Colonic mucosa (tissue), 4 donors: ENCODE measurements at regions not wholly inside any gene's neighbourhood (a gene's known extent, or its start where the extent isn't known, plus 50 kb on each side); places are given as distances from the start of the nearest gene placed in this dataset.

ENCODE experiments used
- DNase-seq: peaks from one replicate; pipeline ENCODE4 v3.0.0-alpha.2; 2020
- H3K27ac ChIP-seq: fragments of 200-600 bp; one replicate; pipeline ENCODE4 v1.8.0; 2021
- H3K27me3 ChIP-seq: fragments of 200-600 bp; one replicate; pipeline ENCODE4 v1.8.0; 2021
- H3K36me3 ChIP-seq: fragments of 200-600 bp; one replicate; pipeline ENCODE4 v1.8.0; 2021
- H3K4me1 ChIP-seq: fragments of 200-600 bp; one replicate; pipeline ENCODE4 v1.8.0; 2021; ENCODE audit warnings: mild to moderate bottlenecking
- H3K4me3 ChIP-seq: fragments of 200-600 bp; one replicate; pipeline ENCODE4 v1.8.0; 2021
- H3K9ac ChIP-seq, 2 donors: one replicate each; pipeline ENCODE4 v1.7.0; 2013; ENCODE audit warnings: control low read depth in 2 of 2, low read depth in 2 of 2, low read length in 2 of 2
- H3K9me3 ChIP-seq: fragments of 200-600 bp; one replicate; pipeline ENCODE4 v1.8.0; 2021
- CTCF ChIP-seq: fragments of 200-600 bp; IDR thresholded peaks from one replicate; pipeline ENCODE4 v1.8.0; 2022; ENCODE audit warnings: antibody characterized with exemption, mild to moderate bottlenecking
- intact Hi-C: fragments of 100-400 bp; cut with DNase I; formaldehyde crosslinking; loops from one replicate; pipeline ENCODE4 v1.14.1; 2022
- donor health status: healthy.
- donor health status: DM: no; HTN: no; CAD: no.
- donor health status: DM: no; HTN: no; CAD: no.

GRCh38 chr21:35171385-35171784 is 122.3 kb upstream of the RUNX1 start:
- H3K4me1 ChIP-seq, result no peaks in the 10 kb centered on the region
- H3K27ac ChIP-seq, result no peak overlapping the region
- no peaks in the 10 kb centered on the region for H3K27me3 ChIP-seq
- H3K4me3 ChIP-seq, result no peak overlapping the region
- intact Hi-C loops, result no loop called here
- no peak for DNase-seq
- no peak for TF ChIP-seq CTCF
- no peak overlapping the region for H3K9ac ChIP-seq
- H3K36me3 ChIP-seq, result no peaks in the 10 kb centered on the region
- no peaks in the 10 kb centered on the region for H3K9me3 ChIP-seq

- H3K27ac ChIP-seq, result no peak overlapping the region
- H3K4me1 ChIP-seq, result no peaks in the 10 kb centered on the region
- no peak overlapping the region for H3K4me3 ChIP-seq
- no peak for TF ChIP-seq CTCF
- H3K9me3 ChIP-seq, result no peaks in the 10 kb centered on the region
- H3K36me3 ChIP-seq, result no peaks in the 10 kb centered on the region
- no peak for DNase-seq
- no peaks in the 10 kb centered on the region for H3K27me3 ChIP-seq
- intact Hi-C loops, result no loop called here
- no peak overlapping the region for H3K9ac ChIP-seq
These were observed 121.7 kb upstream of the RUNX1 start for GRCh38 chr21:35170818-35171217.

- no peak overlapping the region for H3K27ac ChIP-seq
- no peak overlapping the region for H3K9ac ChIP-seq
- no peaks in the 10 kb centered on the region for H3K36me3 ChIP-seq
- no peaks in the 10 kb centered on the region for H3K9me3 ChIP-seq
- no peak for DNase-seq
- H3K27me3 ChIP-seq, result no peaks in the 10 kb centered on the region
- intact Hi-C loops, result no loop called here
- H3K4me1 ChIP-seq, result no peaks in the 10 kb centered on the region
- no peak overlapping the region for H3K4me3 ChIP-seq
- TF ChIP-seq CTCF, result no peak
These were observed 121.1 kb upstream of the RUNX1 start for GRCh38 chr21:35170244-35170643.

- intact Hi-C loops, result no loop called here
- H3K4me3 ChIP-seq, result no peak overlapping the region
- no peak for TF ChIP-seq CTCF
- H3K36me3 ChIP-seq, result no peaks in the 10 kb centered on the region
- no peaks in the 10 kb centered on the region for H3K27me3 ChIP-seq
- H3K27ac ChIP-seq, result no peak overlapping the region
- H3K9ac ChIP-seq, result no peak overlapping the region
- no peaks in the 10 kb centered on the region for H3K9me3 ChIP-seq
- no peak for DNase-seq
- H3K4me1 ChIP-seq, result no peaks in the 10 kb centered on the region
These were observed 120.5 kb upstream of the RUNX1 start for GRCh38 chr21:35169574-35169973.

GRCh38 chr21:35168735-35169134 is 119.6 kb upstream of the RUNX1 start:
- no peak for TF ChIP-seq CTCF
- H3K9ac ChIP-seq, result no peak overlapping the region
- DNase-seq, result no peak
- H3K4me1 ChIP-seq, result no peaks in the 10 kb centered on the region
- no peak overlapping the region for H3K4me3 ChIP-seq
- no peaks in the 10 kb centered on the region for H3K36me3 ChIP-seq
- intact Hi-C loops, result no loop called here
- H3K9me3 ChIP-seq, result no peaks in the 10 kb centered on the region
- no peaks in the 10 kb centered on the region for H3K27me3 ChIP-seq
- H3K27ac ChIP-seq, result no peak overlapping the region

- no peak for DNase-seq
- no peaks in the 10 kb centered on the region for H3K36me3 ChIP-seq
- no peaks in the 10 kb centered on the region for H3K9me3 ChIP-seq
- H3K27me3 ChIP-seq, result no peaks in the 10 kb centered on the region
- no peak overlapping the region for H3K4me3 ChIP-seq
- no peak overlapping the region for H3K27ac ChIP-seq
- H3K9ac ChIP-seq, result no peak overlapping the region
- TF ChIP-seq CTCF, result no peak
- no peaks in the 10 kb centered on the region for H3K4me1 ChIP-seq
- intact Hi-C loops, result no loop called here
These were observed 115.9 kb upstream of the RUNX1 start for GRCh38 chr21:35164971-35165483.
